NB4 (cell line): ENCODE measurements at regions not wholly inside any gene's neighbourhood (a gene's known extent, or its start where the extent isn't known, plus 50 kb on each side); places are given as distances from the start of the nearest gene placed in this dataset.
"Not testable (repeated sequence)": the region's sequence is repeated elsewhere in the genome, so short reads cannot be mapped to it uniquely, and the experiment has no call there.

Source experiments
- DNase-seq: peaks from one replicate; pipeline ENCODE4 v3.0.0; 2010; ENCODE audit warnings: low read depth
- H3K4me3 ChIP-seq: one replicate; pipeline ENCODE4 v1.5.1; 2011; ENCODE audit warnings: mild to moderate bottlenecking, low read depth, low read length, moderate library complexity
- MYC ChIP-seq: IDR thresholded peaks from 2 replicates; pipeline ENCODE4 v1.6.1; 2011; ENCODE audit warnings: low read depth, low read length
- POLR2A ChIP-seq: IDR thresholded peaks from 2 replicates; pipeline ENCODE4 v1.6.1; 2011; ENCODE audit warnings: mild to moderate bottlenecking; ENCODE audit not compliant: insufficient read length; ENCODE audit errors: extremely low read depth
- TF ChIP-seq, protein P1 (sequence below): IDR thresholded peaks from one replicate; pipeline ENCODE4 v1.5.1; 2012; ENCODE audit warnings: low read depth, low read length
- TF ChIP-seq, protein P2 (sequence below): IDR thresholded peaks from 2 replicates; pipeline ENCODE4 v1.6.1; 2011; ENCODE audit warnings: low read depth, low read length

DNA sequence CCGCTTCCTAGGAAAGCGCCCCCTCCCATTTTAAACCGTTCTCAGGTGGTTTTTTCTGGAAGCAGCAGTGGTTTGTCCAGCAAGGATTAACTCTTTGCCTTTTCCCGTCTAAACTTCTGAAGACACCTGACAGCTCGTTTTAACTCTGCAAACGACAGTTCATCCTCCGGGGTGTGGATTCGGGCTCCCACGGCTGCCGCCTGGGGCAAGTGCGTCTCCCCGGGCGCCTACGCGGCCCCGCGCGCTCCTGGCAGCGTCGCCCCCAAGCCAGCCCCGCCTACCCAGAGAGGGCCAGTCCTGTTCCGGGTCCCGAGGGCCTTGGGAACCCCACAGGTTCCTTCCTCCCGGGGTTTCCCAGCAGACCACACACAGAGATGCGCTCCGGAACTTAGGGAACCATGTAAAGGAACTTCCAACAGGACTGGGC is 54.4 kb downstream of the PRR18 start:
- no peak overlapping the region for H3K4me3 ChIP-seq
- no peak for DNase-seq
- TF ChIP-seq POLR2A = no peak
- TF ChIP-seq MYC = no peak
- TF ChIP-seq, protein P1, sequence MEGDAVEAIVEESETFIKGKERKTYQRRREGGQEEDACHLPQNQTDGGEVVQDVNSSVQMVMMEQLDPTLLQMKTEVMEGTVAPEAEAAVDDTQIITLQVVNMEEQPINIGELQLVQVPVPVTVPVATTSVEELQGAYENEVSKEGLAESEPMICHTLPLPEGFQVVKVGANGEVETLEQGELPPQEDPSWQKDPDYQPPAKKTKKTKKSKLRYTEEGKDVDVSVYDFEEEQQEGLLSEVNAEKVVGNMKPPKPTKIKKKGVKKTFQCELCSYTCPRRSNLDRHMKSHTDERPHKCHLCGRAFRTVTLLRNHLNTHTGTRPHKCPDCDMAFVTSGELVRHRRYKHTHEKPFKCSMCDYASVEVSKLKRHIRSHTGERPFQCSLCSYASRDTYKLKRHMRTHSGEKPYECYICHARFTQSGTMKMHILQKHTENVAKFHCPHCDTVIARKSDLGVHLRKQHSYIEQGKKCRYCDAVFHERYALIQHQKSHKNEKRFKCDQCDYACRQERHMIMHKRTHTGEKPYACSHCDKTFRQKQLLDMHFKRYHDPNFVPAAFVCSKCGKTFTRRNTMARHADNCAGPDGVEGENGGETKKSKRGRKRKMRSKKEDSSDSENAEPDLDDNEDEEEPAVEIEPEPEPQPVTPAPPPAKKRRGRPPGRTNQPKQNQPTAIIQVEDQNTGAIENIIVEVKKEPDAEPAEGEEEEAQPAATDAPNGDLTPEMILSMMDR = no peak
- TF ChIP-seq, protein P2, sequence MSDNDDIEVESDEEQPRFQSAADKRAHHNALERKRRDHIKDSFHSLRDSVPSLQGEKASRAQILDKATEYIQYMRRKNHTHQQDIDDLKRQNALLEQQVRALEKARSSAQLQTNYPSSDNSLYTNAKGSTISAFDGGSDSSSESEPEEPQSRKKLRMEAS = no peak

DNA sequence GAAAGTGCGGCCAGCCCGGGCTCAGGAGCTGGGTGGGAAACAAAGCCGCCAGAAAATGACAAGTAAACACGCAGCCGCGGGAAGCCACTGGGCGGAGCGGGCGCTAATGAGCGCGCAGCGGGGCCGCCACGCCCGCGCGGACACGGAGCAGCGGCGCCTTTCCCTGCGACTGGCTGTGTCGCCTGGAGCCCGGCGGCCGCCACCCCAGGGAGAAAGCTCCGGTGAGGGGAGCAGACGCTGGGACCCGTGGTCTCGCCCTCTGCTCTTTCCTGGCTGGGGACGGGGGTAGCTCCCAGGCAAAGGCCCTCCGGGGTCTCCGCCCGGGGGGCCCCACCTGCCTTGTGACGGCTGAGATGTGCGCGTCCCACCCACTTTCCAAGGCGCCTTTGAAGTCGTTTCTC is 54.9 kb downstream of the PRR18 start:
- TF ChIP-seq POLR2A (no peak), MYC (no peak)
- TF ChIP-seq, protein P1 = no peak
- TF ChIP-seq, protein P2 = no peak
- peak; percentile 25 for DNase-seq
- no peak overlapping the region for H3K4me3 ChIP-seq

DNA sequence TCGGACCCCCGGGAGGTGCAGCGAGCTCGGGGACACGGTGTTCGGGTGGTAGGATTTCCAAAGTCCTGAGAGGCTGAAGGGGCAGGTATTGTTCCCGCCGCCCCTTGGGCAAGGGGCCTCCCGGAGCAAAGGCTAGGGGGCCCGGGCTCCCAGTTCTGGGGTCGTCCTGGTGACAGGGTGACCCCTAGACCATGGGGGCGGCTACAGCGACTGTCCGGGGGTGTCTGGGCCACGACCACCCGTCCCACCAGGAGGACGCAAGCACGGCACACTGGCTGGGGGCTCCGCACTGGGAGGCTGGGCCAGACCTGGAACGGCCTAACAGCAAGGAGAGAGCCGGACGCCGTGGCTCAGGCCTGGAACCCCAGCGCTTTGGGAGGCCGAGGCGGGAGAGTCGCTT is 55.6 kb downstream of the PRR18 start:
- TF ChIP-seq, protein P2 = no peak
- TF ChIP-seq MYC (no peak), POLR2A (no peak)
- TF ChIP-seq, protein P1 = no peak
- H3K4me3 ChIP-seq = no peak overlapping the region
- DNase-seq = no peak

DNA sequence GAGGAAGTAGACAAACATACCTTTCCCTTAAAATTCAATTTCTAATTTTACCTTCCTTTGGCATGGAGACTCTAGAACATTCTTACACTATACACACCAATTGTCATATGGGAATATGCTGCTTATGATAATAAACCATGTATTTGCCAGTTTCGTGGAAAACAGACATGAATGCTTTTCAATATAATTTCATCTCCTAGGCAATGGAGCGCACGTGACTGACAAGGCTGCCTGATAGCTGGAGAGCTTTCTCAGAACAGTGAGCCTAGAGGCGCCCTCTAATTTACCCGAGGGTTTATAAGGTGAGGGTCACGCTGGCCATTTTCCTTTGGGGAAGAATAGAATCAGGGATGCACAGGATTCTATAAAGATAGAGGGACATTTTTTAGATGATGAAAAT is 56.5 kb downstream of the PRR18 start:
- TF ChIP-seq, protein P2 = no peak
- TF ChIP-seq, protein P1 = no peak
- TF ChIP-seq MYC (no peak), POLR2A (no peak)
- no peak overlapping the region for H3K4me3 ChIP-seq
- DNase-seq = no peak

DNA sequence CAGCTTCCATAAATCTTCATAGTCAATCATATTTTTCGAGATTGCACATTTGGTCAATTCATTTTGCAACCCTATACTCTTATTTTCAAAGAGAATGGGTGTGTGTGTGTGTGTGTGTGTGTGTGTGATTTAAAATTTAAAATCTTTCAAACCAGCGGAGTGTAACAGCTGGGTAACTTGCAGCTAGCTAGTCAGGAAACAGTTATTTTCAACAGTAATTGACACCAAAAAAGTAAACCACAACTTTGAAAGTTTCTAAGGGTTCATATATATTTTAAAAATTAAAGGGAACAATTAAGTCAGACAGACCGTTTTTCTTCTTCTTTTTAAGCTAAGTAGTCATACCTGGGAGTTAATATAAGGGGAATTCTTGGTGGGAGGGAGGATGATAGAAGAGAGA is 57.0 kb downstream of the PRR18 start:
- H3K4me3 ChIP-seq = no peak overlapping the region
- no peak for TF ChIP-seq MYC
- TF ChIP-seq, protein P2 = no peak
- TF ChIP-seq POLR2A = no peak
- TF ChIP-seq, protein P1 = no peak
- peak; percentile 22 for DNase-seq

DNA sequence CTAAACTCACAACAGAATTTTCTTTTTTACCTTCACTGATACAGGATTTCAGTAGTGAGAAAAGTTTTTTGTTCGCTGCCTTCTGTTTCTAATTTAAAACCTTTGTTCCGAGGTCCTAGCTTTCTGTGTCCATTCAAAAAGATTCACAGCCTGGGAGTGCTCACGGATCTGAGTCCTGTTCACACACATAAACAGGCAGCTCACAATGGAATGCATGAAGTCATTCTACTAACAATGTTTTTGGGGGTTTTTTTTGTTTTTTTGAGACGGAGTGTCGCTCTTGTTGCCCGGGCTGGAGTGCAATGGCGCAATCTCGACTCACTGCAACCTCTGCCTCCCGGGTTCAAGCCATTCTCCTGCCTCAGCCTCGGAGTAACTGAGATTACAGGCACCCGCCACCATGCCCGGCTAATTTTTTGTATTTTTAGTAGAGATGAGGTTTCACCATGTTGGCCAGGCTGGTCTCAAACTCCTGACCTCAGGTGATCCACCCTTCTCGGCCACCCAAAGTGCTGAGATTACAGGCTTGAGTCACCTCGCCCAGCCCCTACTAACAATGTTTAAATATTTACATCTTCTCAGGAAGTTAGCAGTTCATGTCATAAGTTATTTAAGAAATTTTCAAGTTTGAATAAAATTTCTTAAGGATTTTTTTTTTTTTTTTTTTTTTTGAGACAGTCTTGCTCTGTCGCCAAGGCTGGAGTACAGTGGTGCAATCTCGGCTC is 59.0 kb downstream of the PRR18 start:
- not testable (repeated sequence) for H3K4me3 ChIP-seq, DNase-seq
